Common myeloid progenitor, CD34-positive (primary cell): ENCODE measurements at regions not wholly inside any gene's neighbourhood (a gene's known extent, or its start where the extent isn't known, plus 50 kb on each side); places are given as distances from the start of the nearest gene placed in this dataset.
"Not testable (repeated sequence)": the region's sequence is repeated elsewhere in the genome, so short reads cannot be mapped to it uniquely, and the experiment has no call there.

Experiments
- CTCF ChIA-PET: fragments of 350-600 bp; sonication (Branson Sonifier 250); formaldehyde crosslinking; loops from one replicate; lab custom pipeline; 2021; ENCODE audit warnings: antibody characterized with exemption; lab: Charles Lee
- POLR2A ChIA-PET: fragments of 350-600 bp; sonication (Branson Sonifier 250); formaldehyde crosslinking; loops from one replicate; lab custom pipeline; 2021; ENCODE audit warnings: antibody characterized with exemption; lab: Charles Lee
- DNase-seq, 3 donors: peaks; one replicate each; pipeline versions ENCODE4 v3.0.0 to v3.0.0-alpha.2; 2013
- H3K27ac ChIP-seq, 2 experiments: 1 replicate in 1 of 2; 2 replicates in 1 of 2; pipeline ENCODE4 v1.7.0; 2013; ENCODE audit warnings: inconsistent platforms in 2 of 2, low read length in 2 of 2, mild to moderate bottlenecking in 2 of 2, low read depth in 1 of 2, moderate library complexity in 1 of 2; ENCODE audit not compliant: severe bottlenecking in 2 of 2, insufficient read depth in 1 of 2, poor library complexity in 1 of 2
- H3K27me3 ChIP-seq, 5 experiments: replicated peaks in 2 of 5; 1 replicate in 3 of 5; 2 replicates in 2 of 5; pipeline versions ENCODE4 v1.6.1 to v1.7.0; 2013; ENCODE audit warnings: low read length in 4 of 5, mild to moderate bottlenecking in 2 of 5, moderate library complexity in 2 of 5, inconsistent platforms in 1 of 5; ENCODE audit not compliant: insufficient read depth in 5 of 5, control insufficient read depth in 4 of 5
- H3K36me3 ChIP-seq, 4 experiments: 1 replicate in 2 of 4; 2 replicates in 2 of 4; pipeline versions ENCODE4 v1.6.1 to v1.7.0; 2013; ENCODE audit warnings: low read length in 3 of 4, control low read depth in 1 of 4, mild to moderate bottlenecking in 1 of 4; ENCODE audit not compliant: control insufficient read depth in 4 of 4, insufficient read depth in 4 of 4
- H3K4me1 ChIP-seq, 4 experiments: 1 replicate in 3 of 4; 2 replicates in 1 of 4; pipeline versions ENCODE4 v1.6.1 to v1.7.1; 2013; ENCODE audit warnings: low read length in 3 of 4, mild to moderate bottlenecking in 3 of 4, control low read depth in 1 of 4, inconsistent platforms in 1 of 4, moderate library complexity in 1 of 4; ENCODE audit not compliant: control insufficient read depth in 4 of 4, insufficient read depth in 4 of 4; ENCODE audit errors: control extremely low read depth in 1 of 4
- H3K4me3 ChIP-seq, 7 experiments: 1 replicate in 4 of 7; 2 replicates in 3 of 7; pipeline versions ENCODE4 v1.5.1 to v1.7.0; 2013; ENCODE audit warnings: mild to moderate bottlenecking in 7 of 7, low read length in 6 of 7, moderate library complexity in 6 of 7, inconsistent platforms in 2 of 7, low read depth in 2 of 7, control low read depth in 1 of 7; ENCODE audit not compliant: insufficient read depth in 4 of 7, control insufficient read depth in 1 of 7; ENCODE audit errors: extremely low read depth in 1 of 7
- H3K9me3 ChIP-seq, 5 experiments: 1 replicate in 4 of 5; 2 replicates in 1 of 5; pipeline versions ENCODE4 v1.6.1 to v1.7.1; 2013; ENCODE audit warnings: low read length in 4 of 5, mild to moderate bottlenecking in 2 of 5, inconsistent platforms in 1 of 5, low read depth in 1 of 5, moderate library complexity in 1 of 5; ENCODE audit not compliant: control insufficient read depth in 4 of 5, insufficient read depth in 2 of 5; ENCODE audit errors: control extremely low read depth in 1 of 5
- WGBS: methylation state at CpG from one replicate; pipeline ENCODE4 v1.1.5; 2013; ENCODE audit not compliant: insufficient coverage; 5-methylcytosine and 5-hydroxymethylcytosine counted together

DNA sequence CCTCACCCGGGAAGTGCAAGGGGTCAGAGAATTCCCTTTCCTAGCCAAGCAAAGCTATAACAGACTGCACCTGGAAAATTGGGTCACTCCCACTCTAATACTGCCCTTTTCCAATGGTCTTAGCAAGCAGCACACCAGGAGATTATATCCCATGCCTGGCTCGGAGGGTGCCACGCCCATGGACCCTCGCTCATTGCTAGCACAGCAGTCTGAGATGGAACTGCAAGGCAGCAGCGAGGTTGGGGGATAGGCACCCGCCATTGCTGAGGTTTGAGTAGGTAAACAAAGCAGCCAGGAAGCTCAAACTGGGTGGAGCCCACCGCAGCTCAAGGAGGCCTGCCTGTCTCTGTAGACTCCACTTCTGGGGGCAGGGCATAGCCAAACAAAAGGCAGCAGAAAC is 386.5 kb downstream of the CENPW start:
- H3K36me3 ChIP-seq, POLR2A ChIA-PET, DNase-seq, H3K9me3 ChIP-seq, H3K4me1 ChIP-seq, CTCF ChIA-PET, H3K27ac ChIP-seq, H3K4me3 ChIP-seq, H3K27me3 ChIP-seq: not testable (repeated sequence)
- WGBS, result 89% methylated on average over 4 of the region's 7 CpGs

DNA sequence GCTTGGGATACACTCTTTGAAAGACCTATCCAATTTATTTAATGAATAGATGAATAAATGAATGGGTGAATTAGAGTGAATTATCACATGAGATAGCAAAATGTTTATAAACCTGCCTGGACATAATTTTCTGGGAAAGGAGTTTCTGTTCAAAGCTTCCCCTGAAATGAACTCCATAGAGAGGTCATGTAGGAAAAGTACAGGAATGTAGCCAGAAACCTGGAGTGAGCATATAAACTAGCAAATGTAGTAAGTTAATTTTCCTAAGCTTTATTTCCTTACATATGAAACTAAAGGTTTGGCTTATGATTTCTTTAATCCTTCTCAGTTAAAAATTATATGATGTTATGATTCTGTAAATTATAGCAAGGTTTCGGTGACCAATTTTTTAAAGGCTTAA is 380.3 kb upstream of the RSPO3 start:
- H3K27ac ChIP-seq, result no peak overlapping the region
- no CpG with 5 or more reads among the region's 1 CpG for WGBS
- H3K4me3 ChIP-seq, result no peak overlapping the region
- H3K4me1 ChIP-seq, result no peaks in the 10 kb centered on the region
- no peaks in the 10 kb centered on the region for H3K9me3 ChIP-seq
- H3K27me3 ChIP-seq, result peaks cover 0 to 4% (median 0%) of the 10 kb centered on the region in 5 experiments
- POLR2A ChIA-PET, result no interaction called here
- DNase-seq, result no peak
- H3K36me3 ChIP-seq, result no peaks in the 10 kb centered on the region
- CTCF ChIA-PET, result interaction anchor here (0.6 to 0.7 kb wide), 2 partner anchors 13 to 1583 kb away, joined by 3 read pairs; no protein-coding TSS in a partner anchor

DNA sequence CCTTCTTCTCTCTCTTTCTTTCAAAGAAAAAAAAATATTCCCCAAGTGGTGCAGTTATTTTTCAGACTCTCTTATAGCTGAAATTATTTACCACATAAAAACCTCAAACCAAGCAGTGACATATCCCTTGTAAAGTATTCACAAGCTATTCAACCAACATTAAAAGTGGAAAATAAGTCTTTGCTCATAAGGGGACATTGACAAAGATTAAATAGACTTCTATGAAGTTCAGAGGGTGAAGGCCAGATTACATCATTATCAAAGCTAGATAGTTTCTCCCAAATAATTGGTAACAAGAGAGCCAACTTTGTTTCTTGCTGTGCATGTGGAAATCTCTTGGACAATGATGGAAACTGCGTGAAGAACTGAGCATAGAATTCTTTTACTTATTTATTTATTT is 379.8 kb upstream of the RSPO3 start:
- no peak for DNase-seq
- POLR2A ChIA-PET, result no interaction called here
- CTCF ChIA-PET, result interaction anchor here (0.6 to 0.7 kb wide), 2 partner anchors 14 to 1584 kb away, joined by 3 read pairs; no protein-coding TSS in a partner anchor
- H3K36me3 ChIP-seq, result no peaks in the 10 kb centered on the region
- H3K27me3 ChIP-seq, result peaks cover 0 to 4% (median 0%) of the 10 kb centered on the region in 5 experiments
- no peaks in the 10 kb centered on the region for H3K9me3 ChIP-seq
- H3K27ac ChIP-seq, result no peak overlapping the region
- H3K4me3 ChIP-seq, result no peak overlapping the region
- no peaks in the 10 kb centered on the region for H3K4me1 ChIP-seq
- no CpG with 5 or more reads among the region's 1 CpG for WGBS

DNA sequence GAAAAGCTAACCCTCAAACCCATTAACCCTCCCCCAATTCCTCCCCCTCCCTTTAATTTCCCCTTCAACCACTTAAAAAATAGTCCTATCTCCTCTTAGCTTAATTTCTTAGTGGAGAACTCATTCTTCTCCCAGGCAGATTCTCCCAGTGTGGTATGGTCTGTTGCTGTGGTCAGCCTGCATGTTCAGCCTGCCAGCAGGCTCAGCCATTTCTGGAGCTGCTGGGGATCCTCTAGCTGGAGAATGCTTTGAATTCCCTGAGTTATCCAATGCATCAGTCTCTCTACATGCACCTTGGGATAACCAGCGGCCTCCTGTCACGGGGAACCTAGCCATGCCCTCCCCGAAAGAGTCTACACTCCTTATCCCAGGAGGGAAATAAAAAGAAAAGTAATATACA is 375.4 kb upstream of the RSPO3 start:
- H3K36me3 ChIP-seq, result no peaks in the 10 kb centered on the region
- H3K4me1 ChIP-seq, result no peaks in the 10 kb centered on the region
- WGBS, result no CpG with 5 or more reads among the region's 3 CpGs
- no peaks in the 10 kb centered on the region for H3K9me3 ChIP-seq
- H3K27me3 ChIP-seq, result peaks cover 0 to 2% (median 0%) of the 10 kb centered on the region in 5 experiments
- H3K4me3 ChIP-seq, result no peak overlapping the region
- no peak overlapping the region for H3K27ac ChIP-seq
- POLR2A ChIA-PET, result no interaction called here
- CTCF ChIA-PET, result no interaction called here
- DNase-seq, result no peak

DNA sequence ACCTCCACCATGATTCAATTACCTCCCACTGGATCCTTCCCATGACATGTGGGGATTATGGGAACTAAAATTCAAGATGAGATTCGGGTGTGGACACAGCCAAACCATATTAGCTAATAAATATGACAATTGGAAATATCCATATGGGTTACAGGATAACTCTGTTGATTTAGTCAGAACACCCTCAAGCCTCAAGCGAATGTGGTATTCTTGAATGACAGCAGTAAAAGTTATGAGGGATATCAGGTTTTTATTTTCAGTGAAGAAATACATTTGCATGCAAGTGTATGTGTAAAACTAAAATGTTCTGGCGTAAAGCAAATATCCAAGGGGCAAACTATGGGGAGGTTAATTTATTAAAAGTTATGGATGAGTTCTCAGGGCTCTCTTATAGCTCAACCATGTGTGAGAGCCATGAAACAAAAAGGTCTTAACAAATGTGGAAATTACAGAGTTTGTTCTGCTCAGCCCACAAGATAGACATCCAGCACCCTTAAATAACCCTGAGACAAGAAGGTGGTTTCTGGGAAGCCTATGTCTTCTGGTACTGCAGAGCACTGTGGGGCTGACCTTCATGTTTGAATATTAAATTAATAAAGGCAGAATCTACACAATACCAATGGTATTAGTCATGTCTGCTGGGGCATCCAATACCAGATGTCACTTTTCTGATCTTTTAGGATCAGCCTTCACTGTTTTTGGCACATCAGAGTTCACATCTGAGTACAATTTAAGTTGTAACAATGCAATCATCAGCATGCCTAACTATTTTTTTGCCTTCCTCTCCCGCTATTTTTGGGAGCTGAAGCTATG is 370.5 kb upstream of the RSPO3 start:
- POLR2A ChIA-PET, result no interaction called here
- Histone ChIP-seq H3K4me3 (no peak overlapping the region), H3K27ac (no peak overlapping the region), H3K36me3 (no peaks in the 10 kb centered on the region), H3K27me3 (no peaks in the 10 kb centered on the region), H3K4me1 (no peaks in the 10 kb centered on the region), H3K9me3 (peaks cover 0 to 5% (median 0%) of the 10 kb centered on the region in 5 experiments)
- CTCF ChIA-PET, result no interaction called here
- no peak for DNase-seq
- WGBS, result 85% methylated on average over 2 of the region's 4 CpGs

DNA sequence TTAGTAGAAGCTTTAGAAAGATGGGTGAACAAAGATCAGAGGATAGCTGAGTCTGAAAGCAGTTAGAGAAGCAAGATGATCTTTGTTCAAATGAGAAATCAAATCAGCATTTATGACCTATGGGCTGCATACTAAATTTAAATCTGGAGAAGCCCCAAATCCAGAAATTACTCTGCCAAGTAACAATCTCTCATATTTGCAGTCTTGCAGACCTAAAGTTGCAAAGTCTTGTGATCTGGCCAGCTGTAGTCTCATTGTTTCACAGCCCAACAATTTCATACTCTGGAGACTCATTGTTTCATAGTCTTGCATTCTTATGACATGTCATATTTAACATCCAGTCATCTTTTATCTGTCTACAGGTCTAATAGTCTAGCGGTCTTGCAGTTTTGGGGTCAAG is 364.9 kb upstream of the RSPO3 start:
- POLR2A ChIA-PET, result no interaction called here
- H3K27me3 ChIP-seq, result no peaks in the 10 kb centered on the region
- WGBS, result 100% methylated on average over 1 of the region's 1 CpG
- DNase-seq, result no peak
- H3K4me1 ChIP-seq, result no peaks in the 10 kb centered on the region
- no peak overlapping the region for H3K4me3 ChIP-seq
- peaks cover 0 to 5% (median 0%) of the 10 kb centered on the region in 5 experiments for H3K9me3 ChIP-seq
- CTCF ChIA-PET, result no interaction called here
- H3K27ac ChIP-seq, result no peak overlapping the region
- no peaks in the 10 kb centered on the region for H3K36me3 ChIP-seq

DNA sequence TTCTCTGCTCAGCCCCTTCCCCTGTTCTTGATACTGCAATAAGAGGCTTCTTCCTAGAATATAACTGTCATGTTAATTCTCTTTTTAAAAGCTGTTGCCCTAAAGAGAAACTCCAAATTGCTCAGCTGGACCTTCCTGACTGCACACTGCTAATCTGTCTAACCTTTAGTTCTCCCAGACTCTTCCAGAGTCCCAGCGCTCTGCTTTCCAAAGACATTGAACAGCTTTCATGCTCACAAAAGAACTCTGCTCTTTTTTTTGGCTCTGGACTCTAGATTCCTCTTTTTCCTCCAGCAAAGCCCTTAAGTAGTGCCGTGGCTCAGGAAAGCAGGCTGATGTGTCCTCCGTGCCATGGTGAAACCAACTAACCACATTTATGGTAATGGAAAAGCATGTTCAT is 356.6 kb upstream of the RSPO3 start:
- DNase-seq, result no peak
- Histone ChIP-seq H3K4me1 (no peaks in the 10 kb centered on the region), H3K27ac (no peak overlapping the region), H3K36me3 (no peaks in the 10 kb centered on the region), H3K4me3 (no peak overlapping the region), H3K9me3 (no peaks in the 10 kb centered on the region), H3K27me3 (peaks cover 2 to 10% (median 3%) of the 10 kb centered on the region in 5 experiments)
- WGBS, result 92% methylated on average over 1 of the region's 3 CpGs
- CTCF ChIA-PET, result no interaction called here
- POLR2A ChIA-PET, result interaction anchor here (0.8 kb wide), 1 partner anchor 382 kb away, joined by 3 read pairs; no protein-coding TSS in a partner anchor
